Neural cell (in vitro differentiated cells): ENCODE measurements at regions not wholly inside any gene's neighbourhood (a gene's known extent, or its start where the extent isn't known, plus 50 kb on each side); places are given as distances from the start of the nearest gene placed in this dataset.

Experiments
- H2AFZ ChIP-seq: fragments of 200-600, 300-800 bp; sonication (generic), shearing (Covaris generic); 2 replicates; pipeline ENCODE4 v1.6.0; 2014; ENCODE audit warnings: low read depth, mild to moderate bottlenecking, antibody characterized with exemption, low read length, moderate library complexity
- H3F3A ChIP-seq: fragments of 200-600 bp; shearing (Covaris generic); 2 replicates; pipeline ENCODE4 v1.6.1; 2016; ENCODE audit warnings: mild to moderate bottlenecking, moderate library complexity, mixed read lengths, antibody characterized with exemption, low read length; ENCODE audit not compliant: insufficient read depth, poor library complexity, severe bottlenecking
- H3K27ac ChIP-seq: fragments of 200-600, 300-800 bp; sonication (generic), shearing (Covaris generic); 2 replicates; pipeline ENCODE4 v1.5.1; 2014; ENCODE audit warnings: mild to moderate bottlenecking, low read length, moderate library complexity
- H3K27me3 ChIP-seq: fragments of 300-800, 200-600 bp; sonication (generic), shearing (Covaris generic); 2 replicates; pipeline ENCODE4 v1.6.0; 2014; ENCODE audit warnings: mild to moderate bottlenecking, low read depth, low read length, moderate library complexity; ENCODE audit not compliant: insufficient read depth
- H3K36me3 ChIP-seq: fragments of 300-800, 200-600 bp; sonication (generic), shearing (Covaris generic); 2 replicates; pipeline ENCODE4 v1.5.1; 2014; ENCODE audit warnings: mild to moderate bottlenecking, antibody characterized with exemption, low read length, moderate library complexity; ENCODE audit not compliant: insufficient read depth
- H3K4me2 ChIP-seq: fragments of 300-800, 200-600 bp; sonication (generic), shearing (Covaris generic); 2 replicates; pipeline ENCODE4 v1.6.0; 2014; ENCODE audit warnings: mild to moderate bottlenecking, low read length
- H3K4me3 ChIP-seq: fragments of 300-800, 200-600 bp; sonication (generic), shearing (Covaris generic); 2 replicates; pipeline ENCODE4 v1.5.1; 2014; ENCODE audit warnings: mild to moderate bottlenecking, low read length, moderate library complexity
- H3K79me2 ChIP-seq: fragments of 200-600 bp; shearing (Covaris generic); replicated peaks from 2 replicates; pipeline ENCODE4 v1.6.0; 2014; ENCODE audit warnings: mild to moderate bottlenecking, low read length, moderate library complexity; ENCODE audit not compliant: insufficient read depth
- H3K9ac ChIP-seq: fragments of 300-800, 200-600 bp; sonication (generic), shearing (Covaris generic); 2 replicates; pipeline ENCODE4 v1.6.1; 2016; ENCODE audit warnings: mild to moderate bottlenecking, low read length, mixed read lengths
- H3K9me2 ChIP-seq: fragments of 200-600 bp; shearing (Covaris generic); 2 replicates; pipeline ENCODE4 v1.6.1; 2016; ENCODE audit warnings: mild to moderate bottlenecking, low read length, mixed read lengths; ENCODE audit not compliant: insufficient read depth
- H3K9me3 ChIP-seq: fragments of 200-600, 300-800 bp; sonication (generic), shearing (Covaris generic); 2 replicates; pipeline ENCODE4 v1.6.1; 2016; ENCODE audit warnings: mild to moderate bottlenecking, mixed run types, low read length, moderate library complexity, mixed read lengths
- H4K20me1 ChIP-seq: fragments of 200-600 bp; shearing (Covaris generic); 2 replicates; pipeline ENCODE4 v1.6.1; 2016; ENCODE audit warnings: mild to moderate bottlenecking, mixed run types; ENCODE audit not compliant: insufficient read depth
- EP300 ChIP-seq: fragments of 450-650 bp; conservative IDR thresholded peaks from 2 replicates; pipeline ENCODE4 v1.6.1; 2014; ENCODE audit warnings: antibody characterized with exemption, mild to moderate bottlenecking, moderate library complexity; ENCODE audit not compliant: poor library complexity, severe bottlenecking
- EZH2 ChIP-seq: fragments of 200-600, 300-800 bp; shearing (Covaris generic), sonication (generic); IDR thresholded peaks from 2 replicates; pipeline ENCODE4 v1.6.1; 2014; ENCODE audit warnings: antibody characterized with exemption, low read length, borderline replicate concordance, mild to moderate bottlenecking; ENCODE audit not compliant: insufficient read depth, poor library complexity, severe bottlenecking
- MXI1 ChIP-seq: fragments of 450-650 bp; conservative IDR thresholded peaks from 2 replicates; pipeline ENCODE4 v1.6.1; 2014; ENCODE audit warnings: antibody characterized with exemption, mild to moderate bottlenecking; ENCODE audit not compliant: poor library complexity, severe bottlenecking
- POLR2AphosphoS5 ChIP-seq: IDR thresholded peaks from 2 replicates; pipeline ENCODE4 v1.6.1; 2012
- RAD21 ChIP-seq: fragments of 450-650 bp; conservative IDR thresholded peaks from 2 replicates; pipeline ENCODE4 v1.6.1; 2014; ENCODE audit warnings: antibody characterized with exemption, mild to moderate bottlenecking, moderate library complexity
- REST ChIP-seq: IDR thresholded peaks from 2 replicates; pipeline ENCODE4 v1.6.1; 2012; ENCODE audit warnings: borderline replicate concordance
- SMC3 ChIP-seq: fragments of 450-650 bp; conservative IDR thresholded peaks from 2 replicates; pipeline ENCODE4 v1.6.1; 2014; ENCODE audit warnings: antibody characterized with exemption, mild to moderate bottlenecking, moderate library complexity; ENCODE audit not compliant: poor library complexity
- TAF1 ChIP-seq: IDR thresholded peaks from 2 replicates; pipeline ENCODE4 v1.6.1; 2012; ENCODE audit warnings: low read depth
- TF ChIP-seq, protein P1 (sequence below): fragments of 450-650 bp; IDR thresholded peaks from 2 replicates; pipeline ENCODE4 v1.5.1; 2014; ENCODE audit warnings: antibody characterized with exemption, mild to moderate bottlenecking, moderate library complexity; ENCODE audit not compliant: poor library complexity, severe bottlenecking

GRCh38 chr7:106420210-106420609, 135.4 kb upstream of the NAMPT start:
- Histone ChIP-seq H4K20me1 (no peaks in the 10 kb centered on the region), H2AFZ (no peak overlapping the region), H3K9me2 (no peaks in the 10 kb centered on the region), H3K27me3 (no peaks in the 10 kb centered on the region), H3F3A (no peaks in the 10 kb centered on the region), H3K9ac (no peak overlapping the region), H3K4me2 (no peak overlapping the region), H3K4me3 (no peak overlapping the region), H3K9me3 (no peaks in the 10 kb centered on the region), H3K27ac (no peak overlapping the region), H3K79me2 (no peaks in the 10 kb centered on the region), H3K36me3 (no peaks in the 10 kb centered on the region)
- no peak for TF ChIP-seq MXI1
- TF ChIP-seq EZH2 = no peak
- TF ChIP-seq, protein P1, sequence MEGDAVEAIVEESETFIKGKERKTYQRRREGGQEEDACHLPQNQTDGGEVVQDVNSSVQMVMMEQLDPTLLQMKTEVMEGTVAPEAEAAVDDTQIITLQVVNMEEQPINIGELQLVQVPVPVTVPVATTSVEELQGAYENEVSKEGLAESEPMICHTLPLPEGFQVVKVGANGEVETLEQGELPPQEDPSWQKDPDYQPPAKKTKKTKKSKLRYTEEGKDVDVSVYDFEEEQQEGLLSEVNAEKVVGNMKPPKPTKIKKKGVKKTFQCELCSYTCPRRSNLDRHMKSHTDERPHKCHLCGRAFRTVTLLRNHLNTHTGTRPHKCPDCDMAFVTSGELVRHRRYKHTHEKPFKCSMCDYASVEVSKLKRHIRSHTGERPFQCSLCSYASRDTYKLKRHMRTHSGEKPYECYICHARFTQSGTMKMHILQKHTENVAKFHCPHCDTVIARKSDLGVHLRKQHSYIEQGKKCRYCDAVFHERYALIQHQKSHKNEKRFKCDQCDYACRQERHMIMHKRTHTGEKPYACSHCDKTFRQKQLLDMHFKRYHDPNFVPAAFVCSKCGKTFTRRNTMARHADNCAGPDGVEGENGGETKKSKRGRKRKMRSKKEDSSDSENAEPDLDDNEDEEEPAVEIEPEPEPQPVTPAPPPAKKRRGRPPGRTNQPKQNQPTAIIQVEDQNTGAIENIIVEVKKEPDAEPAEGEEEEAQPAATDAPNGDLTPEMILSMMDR = no peak
- TF ChIP-seq EP300 = no peak
- TF ChIP-seq REST = no peak
- TF ChIP-seq TAF1 = no peak
- TF ChIP-seq POLR2AphosphoS5 = no peak
- no peak for TF ChIP-seq SMC3
- TF ChIP-seq RAD21 = no peak

DNA sequence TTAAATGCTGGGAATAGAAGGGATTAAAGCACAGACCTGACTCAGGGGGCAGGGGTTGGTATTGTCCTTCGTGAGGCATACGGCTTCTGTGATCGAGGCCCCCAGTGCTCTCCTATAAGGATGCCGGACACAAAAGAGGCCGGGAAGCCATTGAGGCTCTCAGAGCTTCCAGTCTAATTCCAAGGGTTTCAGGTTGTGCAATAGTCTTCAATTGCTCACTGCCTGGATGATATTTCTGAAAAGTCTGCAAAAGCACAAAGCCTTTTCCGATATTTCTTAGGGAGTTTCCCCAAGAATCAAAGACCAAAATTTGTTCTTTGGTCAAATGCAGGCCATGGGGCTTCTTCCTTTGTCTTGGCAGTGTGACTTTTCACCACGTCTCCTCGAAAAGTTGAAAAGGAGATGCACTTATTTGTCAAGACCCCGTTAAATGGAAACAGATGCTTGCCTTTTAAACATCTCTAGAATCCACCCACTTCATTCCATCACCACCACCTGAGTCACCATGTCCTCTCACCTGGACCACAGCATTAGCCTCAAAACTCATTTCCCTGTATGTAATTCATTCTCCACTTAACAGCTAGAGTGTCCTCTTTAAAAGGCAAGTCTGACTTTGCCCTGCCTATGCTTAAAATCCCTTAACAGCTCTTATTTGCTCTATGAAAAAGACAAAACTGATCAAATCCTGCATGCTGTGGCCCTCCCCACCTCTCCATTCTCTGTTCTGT, 134.8 kb upstream of the NAMPT start:
- Histone ChIP-seq H3K79me2 (no peaks in the 10 kb centered on the region), H3K27ac (no peak overlapping the region), H2AFZ (no peak overlapping the region), H3K9ac (no peak overlapping the region), H3K4me2 (no peak overlapping the region), H3K36me3 (no peaks in the 10 kb centered on the region), H4K20me1 (no peaks in the 10 kb centered on the region), H3K27me3 (no peaks in the 10 kb centered on the region), H3K4me3 (no peak overlapping the region), H3K9me2 (no peaks in the 10 kb centered on the region), H3F3A (no peaks in the 10 kb centered on the region), H3K9me3 (no peaks in the 10 kb centered on the region)
- no peak for TF ChIP-seq EZH2
- TF ChIP-seq SMC3 = no peak
- no peak for TF ChIP-seq TAF1
